Smooth muscle cell (in vitro differentiated cells): ENCODE measurements at regions not wholly inside any gene's neighbourhood (a gene's known extent, or its start where the extent isn't known, plus 50 kb on each side); places are given as distances from the start of the nearest gene placed in this dataset.

Experiments
- DNase-seq: peaks from one replicate; lab custom pipeline; 2025; ENCODE audit not compliant: unreplicated experiment; lab: John Stamatoyannopoulos, UW
- H2AFZ ChIP-seq: fragments of 200-600 bp; sonication (generic); 2 replicates; pipeline ENCODE4 v1.6.0; 2016; ENCODE audit warnings: antibody characterized with exemption, low read depth, mild to moderate bottlenecking
- H3F3A ChIP-seq: fragments of 200-600 bp; sonication (generic); 2 replicates; pipeline ENCODE4 v1.6.0; 2017; ENCODE audit warnings: antibody characterized with exemption, low read depth
- H3K27ac ChIP-seq: fragments of 200-600 bp; sonication (generic); 2 replicates; pipeline ENCODE4 v1.5.1; 2016; ENCODE audit warnings: low read depth, mild to moderate bottlenecking
- H3K27me3 ChIP-seq: fragments of 200-600 bp; sonication (generic); 2 replicates; pipeline ENCODE4 v1.6.1; 2016; ENCODE audit warnings: low read depth, mild to moderate bottlenecking
- H3K36me3 ChIP-seq: fragments of 200-600 bp; sonication (generic); 2 replicates; pipeline ENCODE4 v1.5.1; 2016; ENCODE audit warnings: low read depth
- H3K4me1 ChIP-seq: fragments of 200-600 bp; sonication (generic); 2 replicates; pipeline ENCODE4 v1.5.1; 2016; ENCODE audit warnings: low read depth
- H3K4me2 ChIP-seq: fragments of 200-600 bp; sonication (generic); 2 replicates; pipeline ENCODE4 v1.6.0; 2016; ENCODE audit warnings: mild to moderate bottlenecking
- H3K4me3 ChIP-seq: fragments of 200-600 bp; sonication (generic); 2 replicates; pipeline ENCODE4 v1.5.1; 2016; ENCODE audit warnings: mild to moderate bottlenecking
- H3K79me2 ChIP-seq: fragments of 200-600 bp; sonication (generic); 2 replicates; pipeline ENCODE4 v1.6.0; 2016; ENCODE audit warnings: low read depth, mild to moderate bottlenecking
- H3K9ac ChIP-seq: fragments of 200-600 bp; sonication (generic); 2 replicates; pipeline ENCODE4 v1.6.0; 2016; ENCODE audit warnings: low read depth
- H3K9me3 ChIP-seq: fragments of 200-600 bp; sonication (generic); replicated peaks from 2 replicates; pipeline ENCODE4 v1.5.1; 2016; ENCODE audit warnings: low read depth
- H4K20me1 ChIP-seq: fragments of 200-600 bp; sonication (generic); 2 replicates; pipeline ENCODE4 v1.6.0; 2016; ENCODE audit warnings: low read depth
- WGBS: methylation state at CpG from one replicate; pipeline ENCODE4 v1.1.7; 2016; ENCODE audit warnings: low lambda C conversion rate; 5-methylcytosine and 5-hydroxymethylcytosine counted together
- TF ChIP-seq, protein P1 (sequence below): fragments of 200-600 bp; sonication (generic); IDR thresholded peaks from 2 replicates; pipeline ENCODE4 v1.5.1; 2017; ENCODE audit warnings: borderline replicate concordance, mild to moderate bottlenecking, antibody characterized with exemption; ENCODE audit not compliant: insufficient read depth, poor library complexity, severe bottlenecking

DNA sequence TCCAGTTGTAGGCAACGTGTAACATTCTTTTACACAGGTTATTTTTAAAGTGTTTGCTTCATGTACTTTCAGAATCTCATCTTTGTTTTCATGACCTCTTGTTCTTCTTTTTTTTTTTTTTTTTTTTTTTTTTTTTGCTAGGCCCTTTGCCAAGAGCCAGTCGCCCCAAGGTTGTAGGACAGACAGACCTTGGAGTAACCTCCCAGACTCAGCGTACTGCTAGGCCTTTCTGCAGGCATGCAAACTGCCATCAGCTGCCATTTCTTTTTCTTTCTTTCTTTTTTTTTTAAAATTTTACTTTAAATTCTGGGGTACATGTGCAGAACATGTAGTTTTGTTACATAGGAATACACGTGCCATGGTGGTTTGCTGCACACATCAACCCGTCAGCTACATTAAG is 452.3 kb upstream of the MDGA2 start:
- 87% methylated on average over 5 of the region's 5 CpGs for WGBS

GRCh38 chr14:48125654-48126053 is 450.2 kb upstream of the MDGA2 start:
- WGBS, result 50% methylated on average over 4 of the region's 4 CpGs

More for the DNA sequence above, 452.3 kb upstream of the MDGA2 start:
- no peak overlapping the region for H3K4me2 ChIP-seq
- H4K20me1 ChIP-seq, result no peaks in the 10 kb centered on the region
- H3K27me3 ChIP-seq, result no peaks in the 10 kb centered on the region
- peaks cover 5% of the 10 kb centered on the region for H3K4me1 ChIP-seq
- H3K9ac ChIP-seq, result no peak overlapping the region
- no peaks in the 10 kb centered on the region for H3K36me3 ChIP-seq
- H3K79me2 ChIP-seq, result no peaks in the 10 kb centered on the region
- no peak overlapping the region for H3K4me3 ChIP-seq
- H2AFZ ChIP-seq, result no peak overlapping the region
- no peaks in the 10 kb centered on the region for H3K9me3 ChIP-seq
- TF ChIP-seq, protein P1, sequence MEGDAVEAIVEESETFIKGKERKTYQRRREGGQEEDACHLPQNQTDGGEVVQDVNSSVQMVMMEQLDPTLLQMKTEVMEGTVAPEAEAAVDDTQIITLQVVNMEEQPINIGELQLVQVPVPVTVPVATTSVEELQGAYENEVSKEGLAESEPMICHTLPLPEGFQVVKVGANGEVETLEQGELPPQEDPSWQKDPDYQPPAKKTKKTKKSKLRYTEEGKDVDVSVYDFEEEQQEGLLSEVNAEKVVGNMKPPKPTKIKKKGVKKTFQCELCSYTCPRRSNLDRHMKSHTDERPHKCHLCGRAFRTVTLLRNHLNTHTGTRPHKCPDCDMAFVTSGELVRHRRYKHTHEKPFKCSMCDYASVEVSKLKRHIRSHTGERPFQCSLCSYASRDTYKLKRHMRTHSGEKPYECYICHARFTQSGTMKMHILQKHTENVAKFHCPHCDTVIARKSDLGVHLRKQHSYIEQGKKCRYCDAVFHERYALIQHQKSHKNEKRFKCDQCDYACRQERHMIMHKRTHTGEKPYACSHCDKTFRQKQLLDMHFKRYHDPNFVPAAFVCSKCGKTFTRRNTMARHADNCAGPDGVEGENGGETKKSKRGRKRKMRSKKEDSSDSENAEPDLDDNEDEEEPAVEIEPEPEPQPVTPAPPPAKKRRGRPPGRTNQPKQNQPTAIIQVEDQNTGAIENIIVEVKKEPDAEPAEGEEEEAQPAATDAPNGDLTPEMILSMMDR, result no peak
- H3K27ac ChIP-seq, result no peak overlapping the region
- no peaks in the 10 kb centered on the region for H3F3A ChIP-seq
- no peak for DNase-seq

GRCh38 chr14:48113713-48114112 is 438.3 kb upstream of the MDGA2 start:
- no peak overlapping the region for H2AFZ ChIP-seq
- WGBS, result 93% methylated on average over 6 of the region's 6 CpGs
- TF ChIP-seq, protein P1, result no peak

More at GRCh38 chr14:48125654-48126053, 450.2 kb upstream of the MDGA2 start:
- no peak for DNase-seq
- Histone ChIP-seq H3K36me3 (no peaks in the 10 kb centered on the region), H3K27me3 (no peaks in the 10 kb centered on the region), H3K9ac (no peak overlapping the region), H3K27ac (no peak overlapping the region), H4K20me1 (no peaks in the 10 kb centered on the region), H3K4me3 (no peak overlapping the region), H3F3A (no peaks in the 10 kb centered on the region), H3K4me2 (no peak overlapping the region), H3K9me3 (no peaks in the 10 kb centered on the region), H3K79me2 (no peaks in the 10 kb centered on the region), H2AFZ (peak overlapping the region; percentile 62), H3K4me1 (peaks cover 5% of the 10 kb centered on the region)
- TF ChIP-seq, protein P1, result no peak

DNA sequence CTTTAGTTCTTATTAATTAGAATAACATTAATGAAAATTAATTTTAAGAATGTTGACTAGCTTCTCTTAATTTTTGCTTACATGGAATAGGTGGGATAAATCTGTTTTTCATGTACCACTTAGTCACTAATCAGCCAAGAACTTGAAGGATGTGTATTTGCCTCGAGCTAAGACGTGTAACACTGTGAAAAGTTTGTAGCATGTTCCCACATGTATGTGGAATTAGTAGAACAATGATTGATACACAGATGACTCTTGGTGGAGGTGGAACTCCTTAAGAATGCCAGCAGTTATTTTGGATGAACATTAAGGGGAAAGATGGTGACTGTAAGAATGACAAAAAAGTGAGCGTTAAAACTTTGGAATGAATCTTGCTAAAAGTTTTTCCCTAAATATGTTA is 435.7 kb upstream of the MDGA2 start:
- Histone ChIP-seq H3K4me1 (no peaks in the 10 kb centered on the region), H3K4me3 (no peak overlapping the region), H2AFZ (no peak overlapping the region), H3K9me3 (no peaks in the 10 kb centered on the region), H3K27ac (no peak overlapping the region), H3K4me2 (no peak overlapping the region), H3K79me2 (no peaks in the 10 kb centered on the region), H3K9ac (no peak overlapping the region), H3F3A (no peaks in the 10 kb centered on the region), H4K20me1 (no peaks in the 10 kb centered on the region), H3K36me3 (no peaks in the 10 kb centered on the region), H3K27me3 (no peaks in the 10 kb centered on the region)
- 81% methylated on average over 3 of the region's 3 CpGs for WGBS
- no peak for DNase-seq
- TF ChIP-seq, protein P1, result no peak

More at GRCh38 chr14:48113713-48114112, 438.3 kb upstream of the MDGA2 start:
- Histone ChIP-seq H3K9me3 (no peaks in the 10 kb centered on the region), H4K20me1 (no peaks in the 10 kb centered on the region), H3K27me3 (no peaks in the 10 kb centered on the region), H3F3A (no peaks in the 10 kb centered on the region), H3K4me3 (no peak overlapping the region), H3K4me2 (no peak overlapping the region), H3K36me3 (no peaks in the 10 kb centered on the region), H3K79me2 (no peaks in the 10 kb centered on the region), H3K4me1 (no peaks in the 10 kb centered on the region), H3K9ac (no peak overlapping the region), H3K27ac (no peak overlapping the region)
- DNase-seq, result no peak
